Cardiac septum (tissue), 1 donor: ENCODE measurements at regions not wholly inside any gene's neighbourhood (a gene's known extent, or its start where the extent isn't known, plus 50 kb on each side); places are given as distances from the start of the nearest gene placed in this dataset.

Experiments
- DNase-seq: peaks from one replicate; pipeline ENCODE4 v3.0.0-alpha.2; 2020; ENCODE audit warnings: low spot score
- intact Hi-C: fragments of 100-400 bp; cut with DNase I; formaldehyde crosslinking; loops from one replicate; pipeline ENCODE4 v1.14.0; 2022
- donor health status: DM: no; HTN: no; CAD: no.

DNA sequence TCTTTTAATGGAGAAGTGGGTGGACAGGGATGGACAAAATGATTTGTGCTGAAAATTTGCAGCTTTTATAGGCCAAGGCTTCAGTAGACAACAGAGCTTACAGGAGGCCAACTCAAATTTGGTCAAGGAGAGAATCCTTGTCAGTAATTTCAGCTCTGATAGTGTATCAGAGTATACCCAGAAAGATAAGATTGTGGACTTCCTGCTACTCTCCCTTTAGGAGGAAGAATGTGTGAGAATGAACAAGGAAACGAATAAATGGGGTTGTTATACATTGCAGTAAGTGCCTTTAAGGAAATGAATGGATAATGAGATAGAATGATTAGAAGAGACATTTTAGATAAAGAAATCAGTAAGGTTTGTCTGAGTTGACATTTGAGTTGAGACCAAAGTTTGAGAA, 519.9 kb downstream of the UTRN start:
- intact Hi-C loops, result no loop called here
- no peak for DNase-seq

- DNase-seq, result no peak
- intact Hi-C loops, result no loop called here
Measured at GRCh38 chr6:144806222-144806621, 521.1 kb downstream of the UTRN start.

- intact Hi-C loops, result no loop called here
- no peak for DNase-seq
Measured at GRCh38 chr6:144809120-144809519, 524.0 kb downstream of the UTRN start.

DNA sequence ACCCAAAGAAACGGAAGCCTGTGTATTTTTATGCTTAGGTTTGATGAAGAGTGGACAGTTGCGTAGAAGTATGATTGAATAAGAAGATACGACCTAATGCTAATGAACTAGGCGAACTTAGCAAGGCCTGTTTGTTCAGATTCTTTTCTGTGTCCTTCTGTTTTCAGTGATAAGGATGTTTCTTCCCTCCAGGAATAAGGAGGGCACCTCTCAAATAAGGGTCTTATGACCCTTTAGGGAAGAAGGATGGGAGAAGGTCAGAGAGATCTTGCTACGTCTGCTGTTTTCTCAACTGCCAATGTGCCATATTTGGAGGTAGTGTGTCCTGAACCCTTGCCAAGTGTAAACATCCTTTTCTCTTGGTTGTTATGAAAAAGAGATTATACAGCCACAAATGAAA, 524.8 kb downstream of the UTRN start:
- intact Hi-C loops, result no loop called here

GRCh38 chr6:144811140-144811539, 526.0 kb downstream of the UTRN start:
- intact Hi-C loops, result no loop called here
- no peak for DNase-seq

More for the DNA sequence above, 524.8 kb downstream of the UTRN start:
- no peak for DNase-seq

GRCh38 chr6:144816936-144817335, 531.8 kb downstream of the UTRN start:
- no peak for DNase-seq
- intact Hi-C loops, result no loop called here

GRCh38 chr6:144820270-144820669, 535.1 kb downstream of the UTRN start:
- DNase-seq, result no peak
- intact Hi-C loops, result no loop called here

DNA sequence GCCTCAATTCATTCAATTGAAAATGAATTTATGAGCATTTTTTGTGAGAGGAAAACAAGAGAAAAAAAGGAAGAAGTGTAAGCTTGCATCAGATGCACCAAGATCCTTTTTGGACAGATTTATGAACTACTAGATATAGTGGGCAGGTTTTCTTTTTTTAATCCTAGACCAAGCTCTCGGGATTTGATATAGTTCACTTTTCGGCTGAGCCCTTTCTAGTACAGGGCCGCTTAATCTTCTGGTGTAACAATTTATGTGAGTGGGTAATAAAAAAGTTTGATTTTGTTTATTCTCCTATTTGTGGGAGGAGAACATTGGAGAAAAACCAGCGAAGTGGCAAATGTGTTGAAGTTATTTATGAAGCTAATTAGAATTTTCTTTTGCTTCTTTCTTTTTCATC, 538.0 kb downstream of the UTRN start:
- intact Hi-C loops, result no loop called here
- no peak for DNase-seq

- intact Hi-C loops, result no loop called here
- no peak for DNase-seq
Measured at GRCh38 chr6:144824018-144824417, 538.9 kb downstream of the UTRN start.

DNA sequence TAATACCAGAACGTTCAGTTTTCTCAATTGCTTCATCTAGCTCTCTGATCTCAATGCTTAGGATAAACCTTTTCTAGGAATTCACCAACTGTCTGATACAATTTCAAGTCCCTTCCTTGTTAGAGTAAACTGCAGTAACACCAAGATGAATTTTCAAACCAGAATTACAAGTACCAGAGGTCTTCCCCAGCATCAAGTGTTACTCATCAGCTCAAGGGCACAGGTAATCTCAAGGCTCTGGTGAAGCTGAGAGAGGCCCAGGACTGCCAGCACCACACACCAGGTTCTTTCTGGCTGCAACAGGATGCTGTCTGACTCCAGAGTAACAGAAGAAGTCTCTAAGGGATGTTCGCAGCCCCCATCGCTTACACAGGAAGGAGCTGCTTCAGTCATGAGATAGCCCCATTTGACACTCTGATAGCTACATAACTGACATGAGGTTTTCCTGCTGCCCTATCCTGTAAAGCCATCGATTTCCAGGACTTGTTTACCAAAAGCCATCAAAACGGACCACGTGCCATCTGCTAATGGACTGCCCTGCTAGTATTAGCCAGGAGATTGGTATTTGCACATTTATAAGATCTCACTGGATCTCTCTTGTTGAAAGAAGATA, 549.4 kb downstream of the UTRN start:
- no peak for DNase-seq
- intact Hi-C loops, result no loop called here

GRCh38 chr6:144835322-144835973, 550.3 kb downstream of the UTRN start:
- intact Hi-C loops, result no loop called here
- no peak for DNase-seq

DNA sequence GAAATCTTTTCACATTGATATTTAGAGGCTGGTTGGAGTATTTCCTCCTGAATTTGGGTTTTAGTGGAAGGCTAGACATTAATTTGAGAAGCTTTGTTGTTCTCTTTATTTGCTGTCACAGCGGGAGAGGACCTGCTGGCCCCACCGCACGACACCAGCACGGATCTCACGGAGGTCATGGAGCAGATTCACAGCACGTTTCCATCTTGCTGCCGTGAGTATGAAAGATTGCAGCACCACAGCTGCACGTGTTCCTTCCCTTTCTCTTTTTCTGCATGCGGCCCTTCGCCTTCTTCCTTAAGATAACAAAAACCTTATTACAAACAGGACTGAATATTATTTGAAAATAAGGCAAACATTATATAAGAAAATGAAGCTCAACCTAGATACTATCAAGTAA, 555.5 kb downstream of the UTRN start:
- intact Hi-C loops, result no loop called here
- no peak for DNase-seq

DNA sequence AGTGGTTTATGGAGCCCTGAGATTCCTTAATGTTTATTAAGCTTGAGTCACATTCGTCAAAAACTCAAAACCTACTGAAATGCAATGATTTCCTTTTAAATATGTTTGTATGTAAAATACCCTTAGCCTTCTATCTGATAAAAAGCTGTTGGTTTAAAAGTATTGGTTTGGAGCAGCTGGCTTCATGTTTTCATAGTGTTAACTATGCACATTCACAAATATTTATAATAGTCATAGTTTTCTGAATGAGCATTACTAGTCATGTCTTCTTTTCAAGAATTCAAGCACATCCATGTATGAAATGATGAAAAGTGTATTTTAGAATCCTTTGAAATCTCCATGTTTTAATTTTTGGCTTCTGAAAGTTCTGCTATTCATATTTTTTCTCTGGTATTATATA, 558.6 kb downstream of the UTRN start:
- no peak for DNase-seq
- intact Hi-C loops, result no loop called here

- DNase-seq, result no peak
- intact Hi-C loops, result no loop called here
Measured at GRCh38 chr6:144844596-144844995, 559.5 kb downstream of the UTRN start.

DNA sequence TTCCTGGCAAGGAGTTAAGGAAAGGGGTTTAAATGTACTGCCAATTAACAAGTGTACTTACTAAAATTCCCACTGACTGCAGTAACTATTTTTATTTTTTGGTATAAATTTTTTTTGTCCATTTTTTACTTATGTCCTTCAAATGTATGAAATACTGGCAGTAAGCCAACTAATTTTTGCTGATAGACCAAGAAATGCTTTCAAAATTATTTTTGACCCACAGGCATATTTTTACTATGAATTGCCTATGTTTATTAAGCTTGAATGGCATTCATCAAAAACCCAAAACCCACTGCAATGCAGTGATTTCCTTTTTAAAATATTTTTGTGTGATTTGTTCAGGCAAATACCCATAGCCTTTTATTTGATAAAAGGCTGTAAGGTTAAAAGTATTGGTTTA, 560.1 kb downstream of the UTRN start:
- intact Hi-C loops, result no loop called here
- DNase-seq, result no peak

GRCh38 chr6:144847916-144848315, 562.8 kb downstream of the UTRN start:
- intact Hi-C loops, result no loop called here
- DNase-seq, result no peak

- intact Hi-C loops, result no loop called here
- DNase-seq, result no peak
Measured at GRCh38 chr6:144849920-144850319, 564.8 kb downstream of the UTRN start.

DNA sequence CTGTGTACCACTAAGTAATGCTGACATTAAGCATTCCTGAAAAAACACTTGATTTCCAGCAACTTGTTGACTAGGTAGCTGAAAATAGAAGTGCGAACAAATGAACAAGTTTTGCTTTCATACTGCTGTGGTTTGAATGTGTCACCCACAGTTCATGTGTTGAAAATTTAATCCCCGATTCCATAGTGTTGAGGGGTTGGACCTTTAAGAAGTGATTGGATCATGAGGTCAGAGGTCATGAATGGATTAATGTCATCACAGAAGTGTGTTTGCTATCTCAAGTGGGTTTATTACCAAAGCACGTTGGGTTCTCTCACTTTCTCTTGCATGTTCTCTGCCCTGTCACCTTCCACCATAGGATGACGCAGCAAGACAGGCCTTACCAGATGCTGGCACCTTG, 568.5 kb downstream of the UTRN start:
- intact Hi-C loops, result no loop called here

DNA sequence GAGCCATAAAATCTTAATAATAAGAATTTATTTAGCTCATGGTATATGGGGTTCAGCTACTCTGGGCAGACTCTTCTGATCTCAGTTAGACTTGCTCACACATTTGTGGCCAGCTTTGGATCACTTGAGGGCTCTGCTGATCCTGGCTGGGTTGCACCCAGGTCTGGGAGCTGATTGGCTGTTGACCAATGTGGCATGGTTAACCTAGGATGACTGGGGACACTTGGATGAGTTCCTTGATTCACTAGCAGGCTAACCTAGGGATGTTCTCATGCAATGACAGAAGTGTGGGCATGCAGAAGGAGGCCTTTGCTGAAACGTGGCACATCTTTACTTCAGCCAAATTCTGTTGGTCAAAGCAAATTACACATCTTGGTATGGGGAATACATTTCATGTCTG, 569.5 kb downstream of the UTRN start:
- no peak for DNase-seq
- intact Hi-C loops, result no loop called here

More for the DNA sequence above, 568.5 kb downstream of the UTRN start:
- DNase-seq, result no peak

DNA sequence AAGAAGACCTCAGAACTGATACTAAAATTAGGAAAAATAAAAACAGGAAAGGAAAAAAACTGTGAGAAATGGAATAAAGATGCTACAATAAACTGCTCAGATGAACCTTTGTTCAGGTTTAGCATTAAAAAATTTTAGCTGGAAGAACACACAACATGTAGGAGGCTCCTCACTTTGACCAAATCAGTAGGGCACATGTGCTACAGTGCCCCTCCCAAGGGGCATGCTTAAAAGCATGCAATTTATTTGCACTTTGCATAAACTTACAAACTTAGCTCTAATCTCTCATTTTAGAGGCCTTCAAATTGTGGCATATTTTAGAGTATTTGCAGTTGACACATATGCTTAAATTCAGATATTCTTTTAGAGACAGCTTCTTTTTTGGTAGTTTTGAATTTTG, 570.2 kb downstream of the UTRN start:
- intact Hi-C loops, result no loop called here
- DNase-seq, result no peak

- intact Hi-C loops, result no loop called here
- no peak for DNase-seq
Measured at GRCh38 chr6:144855812-144856531, 570.8 kb downstream of the UTRN start.
